ENCODE measurements at regions not wholly inside any gene's neighbourhood (a gene's known extent, or its start where the extent isn't known, plus 50 kb on each side); places are given as distances from the start of the nearest gene placed in this dataset.

- POLR2A ChIA-PET, result no interaction called here
- Histone ChIP-seq H3K9me2 (no peaks in the 10 kb centered on the region), H3K79me2 (ENCODE audit: insufficient read depth) (no peaks in the 10 kb centered on the region), H3K9ac (no peak overlapping the region), H3K9me3 (no peaks in the 10 kb centered on the region), H3K4me1 (ENCODE audit: control insufficient read depth in 1 of 2, insufficient read depth in 2 of 2, low read depth in 1 of 2, low read length in 1 of 2) (no peaks in the 10 kb centered on the region), H4K20me1 (ENCODE audit: insufficient read depth) (no peaks in the 10 kb centered on the region), H3F3A (replicated peaks; ENCODE audit: insufficient read depth) (no peaks in the 10 kb centered on the region), H3K27me3 (ENCODE audit: insufficient read depth) (no peaks in the 10 kb centered on the region), H2AFZ (ENCODE audit: low read depth) (no peak overlapping the region), H3K27ac (ENCODE audit: low read depth in 2 of 2, low read length in 1 of 2) (no peak overlapping the region), H3K36me3 (replicated peaks in 1 of 2; ENCODE audit: control insufficient read depth in 1 of 2, insufficient read depth in 2 of 2, low read length in 1 of 2) (no peaks in the 10 kb centered on the region), H3K4me3 (ENCODE audit: low read depth in 2 of 2, low read length in 1 of 2) (no peak overlapping the region), H3K4me2 (no peak overlapping the region)
- DNase-seq, result no peak
- CTCF ChIA-PET, result interaction anchor here (1.5 kb wide), 1 partner anchor 11 kb away, joined by 6 read pairs; no protein-coding TSS in a partner anchor
- TF ChIP-seq RAD21 (IDR thresholded peaks at IDR 0.05; ENCODE audit: low read length) (no peak), PBX3 (IDR thresholded peaks at IDR 0.05) (no peak), TCF12 (IDR thresholded peaks at IDR 0.05) (no peak), EZH2phosphoT487 (IDR thresholded peaks at IDR 0.05; ENCODE audit: borderline replicate concordance, low read depth) (no peak), IRF3 (IDR thresholded peaks at IDR 0.05; ENCODE audit: low read depth, low read length) (no peak), RCOR1 (IDR thresholded peaks at IDR 0.05; ENCODE audit: low read length) (no peak)
Observed at GRCh38 chr11:98734686-98735085, 286.1 kb upstream of the CNTN5 start.

GRCh38 chr11:98736833-98737232 lies 283.9 kb upstream of the CNTN5 start:
- no peaks in the 10 kb centered on the region for H3K9me2 ChIP-seq
- H3K4me1 ChIP-seq (ENCODE audit: control insufficient read depth in 1 of 2, insufficient read depth in 2 of 2, low read depth in 1 of 2, low read length in 1 of 2), result no peaks in the 10 kb centered on the region
- H3F3A ChIP-seq (replicated peaks; ENCODE audit: insufficient read depth), result no peaks in the 10 kb centered on the region
- 17% methylated on average over 7 of the region's 7 CpGs for WGBS (ENCODE audit: low lambda C conversion rate)
- no peaks in the 10 kb centered on the region for H3K9me3 ChIP-seq
- H3K79me2 ChIP-seq (ENCODE audit: insufficient read depth), result no peaks in the 10 kb centered on the region
- TF ChIP-seq RCOR1 (IDR thresholded peaks at IDR 0.05; ENCODE audit: low read length), result no peak
- TF ChIP-seq MXI1 (IDR thresholded peaks at IDR 0.05; ENCODE audit: low read depth, low read length), result no peak
- no peaks in the 10 kb centered on the region for H3K27me3 ChIP-seq (ENCODE audit: insufficient read depth)
- ChIA-PET CTCF (no interaction called here), POLR2A (no interaction called here)
- no peak overlapping the region for H3K9ac ChIP-seq
- H3K36me3 ChIP-seq (replicated peaks in 1 of 2; ENCODE audit: control insufficient read depth in 1 of 2, insufficient read depth in 2 of 2, low read length in 1 of 2), result no peaks in the 10 kb centered on the region
- H4K20me1 ChIP-seq (ENCODE audit: insufficient read depth), result no peaks in the 10 kb centered on the region
- H3K27ac ChIP-seq (ENCODE audit: low read depth in 2 of 2, low read length in 1 of 2), result no peak overlapping the region
- no peak overlapping the region for H3K4me2 ChIP-seq
- peak overlapping the region; percentile 14; the same call in 1 of the 2 replicates for H2AFZ ChIP-seq (ENCODE audit: low read depth)
- no peak overlapping the region for H3K4me3 ChIP-seq (ENCODE audit: low read depth in 2 of 2, low read length in 1 of 2)
- no peak for DNase-seq

GRCh38 chr11:98740321-98740720 lies 280.4 kb upstream of the CNTN5 start:
- H3K4me3 ChIP-seq (ENCODE audit: low read depth in 2 of 2, low read length in 1 of 2), result no peak overlapping the region
- H3K9me3 ChIP-seq, result no peaks in the 10 kb centered on the region
- H3K27me3 ChIP-seq (ENCODE audit: insufficient read depth), result no peaks in the 10 kb centered on the region
- H3K4me2 ChIP-seq, result no peak overlapping the region
- H3K9ac ChIP-seq, result no peak overlapping the region
- no peaks in the 10 kb centered on the region for H3K79me2 ChIP-seq (ENCODE audit: insufficient read depth)
- CTCF ChIA-PET, result no interaction called here
- no peaks in the 10 kb centered on the region for H3K9me2 ChIP-seq
- H3K27ac ChIP-seq (ENCODE audit: low read depth in 2 of 2, low read length in 1 of 2), result no peak overlapping the region
- POLR2A ChIA-PET, result no interaction called here
- no peak for DNase-seq
- no peak overlapping the region for H2AFZ ChIP-seq (ENCODE audit: low read depth)
- H3K4me1 ChIP-seq (ENCODE audit: control insufficient read depth in 1 of 2, insufficient read depth in 2 of 2, low read depth in 1 of 2, low read length in 1 of 2), result no peaks in the 10 kb centered on the region
- no peaks in the 10 kb centered on the region for H4K20me1 ChIP-seq (ENCODE audit: insufficient read depth)
- no peaks in the 10 kb centered on the region for H3K36me3 ChIP-seq (replicated peaks in 1 of 2; ENCODE audit: control insufficient read depth in 1 of 2, insufficient read depth in 2 of 2, low read length in 1 of 2)
- no peaks in the 10 kb centered on the region for H3F3A ChIP-seq (replicated peaks; ENCODE audit: insufficient read depth)
- TF ChIP-seq ZBTB33 (IDR thresholded peaks at IDR 0.05; ENCODE audit: borderline replicate concordance, low read depth), result no peak
- TF ChIP-seq USF1 (IDR thresholded peaks at IDR 0.05; ENCODE audit: borderline replicate concordance, low read depth), result no peak
- no peak for TF ChIP-seq SIN3A (IDR thresholded peaks at IDR 0.05; ENCODE audit: borderline replicate concordance, low read depth, low read length)
- TF ChIP-seq RFX5 (IDR thresholded peaks at IDR 0.05; ENCODE audit: low read length), result no peak
- TF ChIP-seq RAD21 (IDR thresholded peaks at IDR 0.05; ENCODE audit: low read length), result no peak
- no peak for TF ChIP-seq EP300 (IDR thresholded peaks at IDR 0.05; ENCODE audit: borderline replicate concordance in 1 of 2, low read depth in 1 of 2, low read length in 1 of 2)
- no peak for TF ChIP-seq GABPA (IDR thresholded peaks at IDR 0.05; ENCODE audit: low read depth)
- TF ChIP-seq JUND (IDR thresholded peaks at IDR 0.05), result no peak
- no peak for TF ChIP-seq REST (IDR thresholded peaks at IDR 0.05; ENCODE audit: low read depth, low read length)

All from SK-N-SH (cell line).